HG03520 (cell line): ENCODE measurements at regions not wholly inside any gene's neighbourhood (a gene's known extent, or its start where the extent isn't known, plus 50 kb on each side); places are given as distances from the start of the nearest gene placed in this dataset.
"Not testable (repeated sequence)": the region's sequence is repeated elsewhere in the genome, so short reads cannot be mapped to it uniquely, and the experiment has no call there.

ENCODE experiments used
- ATAC-seq: cut with Tn5 transposase; IDR thresholded peaks from one replicate; pipeline ENCODE4 v1.9.1; 2021; ENCODE audit warnings: mild to moderate bottlenecking, moderate library complexity; ENCODE audit not compliant: unreplicated experiment

DNA sequence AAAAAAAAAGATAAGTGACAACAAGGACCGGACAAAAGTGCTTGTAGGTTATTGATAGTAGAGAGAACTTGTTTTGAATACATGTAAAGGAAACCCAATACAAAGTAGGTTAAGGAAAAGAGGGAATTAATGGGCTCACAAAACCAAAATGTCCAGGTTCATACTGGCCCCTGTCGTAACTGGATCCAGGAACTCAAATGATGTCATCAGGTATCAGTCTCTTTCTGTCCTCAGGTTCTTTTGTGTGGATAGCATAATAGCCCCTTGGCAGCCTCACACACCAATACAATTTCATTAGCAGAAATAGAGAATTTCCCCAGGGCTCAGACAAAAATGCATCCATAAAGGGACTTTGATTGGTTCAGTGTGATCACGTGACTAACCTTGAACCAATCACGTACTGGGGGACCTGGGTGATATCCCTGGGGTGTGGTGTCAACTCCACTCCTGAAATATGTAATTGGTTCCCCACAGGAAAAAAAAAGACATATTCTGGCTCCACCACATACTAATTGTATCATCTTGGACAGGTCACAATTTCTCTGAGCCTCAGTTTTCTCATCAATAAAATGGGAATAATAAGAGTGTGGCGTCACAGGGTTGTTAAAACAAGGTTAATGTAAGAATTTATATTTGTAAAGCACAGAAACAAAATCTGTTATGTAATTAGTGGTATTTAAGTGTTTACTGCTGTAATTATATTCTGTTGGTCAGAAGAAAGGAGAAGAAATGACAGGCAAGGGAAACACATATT, 174.8 kb downstream of the PDGFRA start:
- ATAC-seq: no peak

DNA sequence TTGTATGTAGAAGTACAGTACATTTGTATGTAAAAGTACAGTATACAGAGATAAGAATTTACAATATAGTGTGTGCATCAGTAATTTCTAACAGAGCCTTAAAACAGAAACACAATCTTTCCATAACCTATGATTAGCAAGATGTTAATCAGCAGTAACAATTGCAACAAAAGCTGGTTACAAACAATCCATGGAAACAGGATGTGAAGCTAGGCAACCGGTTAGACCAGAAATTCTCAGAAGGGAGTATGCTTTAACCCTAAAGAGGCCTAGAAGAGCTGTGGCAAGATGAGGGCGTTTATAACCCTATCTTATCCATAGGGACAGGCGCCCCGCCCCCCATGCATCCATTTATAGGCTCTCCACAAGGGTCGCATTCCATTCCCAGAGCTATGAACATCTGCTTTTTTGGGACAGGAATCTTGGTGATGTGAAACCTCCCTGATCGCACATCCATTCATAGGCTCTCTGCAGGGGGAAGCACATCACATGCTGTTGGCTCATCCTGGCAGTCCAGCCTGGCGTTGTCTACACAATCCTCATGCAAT, 180.3 kb downstream of the PDGFRA start:
- ATAC-seq: not testable (repeated sequence)

DNA sequence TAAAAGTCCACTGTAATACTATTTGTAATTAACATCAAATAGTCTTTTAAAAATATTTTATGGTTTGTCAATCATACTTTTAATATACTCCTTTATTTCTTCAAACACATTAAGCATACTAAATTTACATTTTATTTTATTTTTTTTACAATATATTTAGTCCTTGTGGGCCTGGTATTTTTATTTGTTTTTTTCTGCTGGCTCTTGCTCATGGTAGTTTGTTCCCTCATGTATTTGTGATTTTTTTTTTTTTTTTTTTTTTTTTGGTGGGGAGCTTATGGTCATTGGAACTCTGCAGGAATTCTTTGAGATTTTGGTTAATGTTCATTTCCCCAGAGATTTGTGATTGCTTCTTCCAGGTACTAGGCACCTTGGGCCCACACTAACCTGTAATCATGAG, 185.5 kb downstream of the PDGFRA start:
- ATAC-seq: no peak

DNA sequence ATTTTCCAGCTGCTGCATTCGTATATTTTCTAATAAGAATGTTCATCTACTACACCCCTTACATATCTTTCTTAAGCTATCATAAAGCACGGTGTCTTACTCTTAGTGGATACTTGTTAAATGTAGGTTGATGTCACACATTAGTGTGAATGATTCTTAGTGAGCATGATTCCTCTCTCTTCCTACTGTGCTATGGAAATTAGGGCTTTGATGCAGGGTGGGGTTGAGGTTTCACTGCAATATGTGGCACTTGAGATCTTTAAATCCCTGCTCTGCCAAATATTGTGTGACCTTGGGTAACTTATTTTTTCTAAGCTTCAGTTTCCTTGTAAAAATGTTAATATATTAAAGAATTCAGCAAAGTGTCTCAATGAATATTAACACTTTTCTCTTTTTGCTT, 188.4 kb downstream of the PDGFRA start:
- no peak for ATAC-seq

DNA sequence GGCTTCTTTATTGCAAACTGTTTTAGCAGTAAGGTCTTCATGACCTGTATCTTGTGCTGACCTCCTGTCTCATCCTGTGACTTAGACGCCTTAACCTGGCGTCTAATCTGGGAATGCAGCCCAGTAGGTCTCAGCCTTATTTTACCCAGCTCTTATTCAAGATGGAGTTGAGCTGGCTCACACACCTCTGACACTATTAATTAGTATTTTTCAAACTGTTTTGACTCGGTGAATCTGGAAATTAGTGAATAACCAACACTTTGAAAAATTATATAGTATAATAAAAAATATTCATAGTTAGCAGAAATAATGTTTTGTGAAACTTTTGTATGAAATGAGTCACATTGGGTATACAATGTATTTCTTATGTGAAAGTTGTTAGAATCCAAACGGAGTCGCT, 189.4 kb downstream of the PDGFRA start:
- no peak for ATAC-seq

DNA sequence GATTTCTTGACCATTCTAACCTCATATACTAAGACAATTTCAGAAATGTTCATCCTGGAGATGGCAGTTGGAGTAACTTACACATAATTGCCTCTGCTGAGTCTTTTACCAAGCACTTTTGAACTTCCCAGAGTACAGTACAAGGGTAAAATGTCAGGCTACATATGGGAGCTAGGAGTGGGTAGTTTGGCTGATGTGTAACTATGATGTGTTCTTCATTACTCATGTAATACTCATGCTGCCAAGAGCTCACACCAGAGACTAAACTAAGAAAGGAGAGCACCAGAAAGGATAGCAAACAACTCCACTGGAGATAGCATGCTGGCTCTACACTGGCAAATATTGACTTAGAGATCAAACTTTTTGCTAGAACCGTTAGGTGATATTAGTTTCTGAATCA, 194.0 kb downstream of the PDGFRA start:
- ATAC-seq: no peak

DNA sequence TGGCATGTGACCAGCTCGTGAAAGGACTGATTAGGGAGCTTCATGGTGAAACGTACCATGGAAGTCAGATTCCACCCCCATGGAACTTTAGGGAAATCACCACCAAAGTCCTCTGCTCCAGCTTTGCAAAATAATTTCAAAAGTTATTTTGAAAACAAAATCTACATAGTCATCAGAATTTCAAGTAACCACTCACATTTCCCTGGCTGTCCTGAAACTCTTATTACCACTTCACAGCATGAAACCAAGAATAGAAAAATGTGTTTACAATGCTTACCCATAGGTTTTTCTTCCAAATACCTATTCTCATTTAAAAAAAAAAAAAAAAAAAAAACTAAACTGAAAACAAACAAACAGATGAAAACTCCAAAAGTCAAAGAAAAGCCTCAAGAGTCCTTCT, 198.7 kb downstream of the PDGFRA start:
- no peak for ATAC-seq

DNA sequence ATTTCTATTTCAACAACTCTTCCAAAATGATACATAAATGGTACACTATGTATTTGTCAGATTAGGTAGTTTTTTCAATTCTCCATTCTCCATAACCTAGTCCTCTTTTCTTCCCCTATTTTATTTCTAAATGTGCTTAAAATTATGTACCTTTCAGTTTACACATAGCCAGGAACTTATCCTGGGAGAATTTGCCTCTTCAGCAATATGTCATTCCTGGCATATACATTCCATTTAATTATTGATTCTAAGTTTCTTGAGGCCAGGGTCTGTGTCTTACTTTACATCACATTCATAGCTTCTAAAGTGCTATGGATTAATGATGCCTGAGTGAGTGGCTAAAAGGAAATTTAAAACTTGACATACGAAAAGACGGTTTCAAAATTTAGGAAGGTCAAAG, 199.8 kb downstream of the PDGFRA start:
- ATAC-seq: no peak

DNA sequence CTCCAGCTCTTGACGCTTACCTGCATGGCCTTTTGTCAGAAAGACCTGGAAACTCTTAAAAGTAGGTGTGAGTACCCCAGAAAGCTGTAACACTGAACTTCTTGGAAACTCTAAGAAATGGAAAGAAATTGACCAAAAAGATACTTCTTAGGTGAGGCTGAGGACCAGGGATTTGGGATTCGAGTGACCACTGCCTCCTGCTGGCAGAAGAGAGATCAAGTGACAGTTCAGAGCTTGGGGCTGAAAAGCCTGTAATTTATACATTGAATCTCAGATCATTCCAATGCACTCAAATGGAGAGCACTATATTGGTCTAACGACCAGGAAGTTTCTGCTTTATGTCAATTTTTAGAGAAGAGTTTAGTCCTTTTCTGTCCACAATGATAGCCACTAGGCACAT, 204.6 kb downstream of the PDGFRA start:
- no peak for ATAC-seq

DNA sequence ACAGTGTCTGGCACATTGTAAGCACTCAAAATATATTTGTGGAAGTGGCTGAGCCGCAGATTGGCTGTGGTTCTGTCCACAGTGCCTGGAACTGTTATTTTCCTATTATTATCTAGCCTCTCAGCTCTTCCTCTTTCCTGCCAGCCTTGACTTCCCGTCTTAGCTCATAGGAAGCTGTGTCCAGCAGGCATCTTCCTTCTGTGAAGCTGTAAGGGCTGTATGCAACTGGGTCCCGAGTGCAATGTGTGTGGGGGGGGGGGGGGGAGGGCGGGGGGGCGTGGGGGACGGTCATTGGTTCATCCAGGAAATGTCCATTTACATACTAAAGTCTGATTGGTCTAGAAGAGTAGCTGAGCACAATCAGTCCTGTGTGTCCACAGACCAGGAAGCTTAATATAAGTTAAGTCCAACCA, 210.7 kb downstream of the PDGFRA start:
- ATAC-seq: no peak

DNA sequence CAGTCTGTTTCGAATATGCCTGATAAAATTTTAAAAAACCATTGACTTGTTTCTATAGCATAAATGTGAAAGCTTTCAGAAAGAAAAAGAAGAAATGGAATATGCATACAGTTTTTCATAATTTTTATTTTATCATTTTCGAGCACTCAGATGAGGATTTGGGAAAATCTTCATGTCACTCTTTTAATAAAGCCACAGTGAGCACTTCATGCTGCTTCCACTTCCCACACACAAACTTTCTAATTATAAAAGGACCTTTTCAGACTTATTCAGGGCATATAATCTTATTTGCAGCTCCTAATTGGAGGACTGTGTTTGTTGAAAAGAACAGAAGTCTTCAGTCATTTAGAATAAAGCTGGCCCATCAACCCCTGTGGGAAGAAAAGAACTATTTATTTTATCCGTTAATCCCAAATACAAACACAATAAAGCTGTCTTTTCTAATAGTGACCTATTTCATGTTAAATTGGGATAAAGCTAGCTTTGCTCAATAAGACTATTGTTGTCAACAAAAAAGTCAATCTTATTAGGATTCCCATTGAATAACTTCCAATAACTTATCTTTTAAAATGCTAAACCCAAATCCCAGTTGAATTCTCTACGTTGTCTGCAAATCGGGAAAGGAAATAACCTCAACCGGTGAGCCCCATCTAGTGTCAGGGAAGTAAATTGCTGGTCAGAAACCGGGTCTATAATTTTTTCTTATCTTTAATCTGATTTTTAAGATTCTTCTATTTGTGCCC, 211.5 kb downstream of the PDGFRA start:
- ATAC-seq: no peak

DNA sequence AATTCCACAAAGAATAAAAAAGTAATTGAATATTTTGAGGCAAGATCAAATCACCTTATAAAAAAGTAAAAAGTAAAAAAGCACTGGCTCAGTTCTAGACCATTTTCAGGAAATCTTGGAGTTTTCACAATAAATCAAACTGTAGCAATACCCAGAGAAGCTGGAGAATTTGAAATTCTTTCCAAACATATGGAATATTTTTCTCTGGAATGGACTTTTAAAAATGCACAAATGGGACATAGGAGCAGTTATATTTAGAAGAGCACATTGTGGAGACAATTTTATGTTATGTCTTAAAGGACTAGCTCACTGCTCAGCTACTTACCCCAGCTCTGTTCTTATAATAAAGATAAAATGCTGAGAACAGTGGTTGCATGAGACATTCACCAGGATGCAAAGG, 211.9 kb upstream of the KIT start:
- ATAC-seq: no peak

DNA sequence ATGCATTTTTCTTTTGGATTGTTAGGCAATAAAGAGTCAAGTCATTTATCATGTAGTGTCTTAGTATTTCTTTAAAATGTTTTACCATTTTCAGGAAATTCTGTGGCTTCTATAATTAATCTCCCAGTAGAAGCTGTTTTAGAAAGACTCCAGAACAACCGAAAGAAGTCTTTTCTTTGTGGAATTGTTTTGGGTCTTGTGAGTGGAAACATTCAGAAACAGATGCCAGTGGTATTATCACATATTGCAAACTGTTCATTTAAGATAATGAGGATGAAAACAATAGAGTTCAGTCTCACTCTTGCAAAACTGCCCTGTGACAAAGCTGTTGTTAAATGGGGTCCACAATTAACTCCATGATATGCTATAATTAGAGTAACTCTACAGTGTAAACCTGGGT, 211.2 kb upstream of the KIT start:
- no peak for ATAC-seq

DNA sequence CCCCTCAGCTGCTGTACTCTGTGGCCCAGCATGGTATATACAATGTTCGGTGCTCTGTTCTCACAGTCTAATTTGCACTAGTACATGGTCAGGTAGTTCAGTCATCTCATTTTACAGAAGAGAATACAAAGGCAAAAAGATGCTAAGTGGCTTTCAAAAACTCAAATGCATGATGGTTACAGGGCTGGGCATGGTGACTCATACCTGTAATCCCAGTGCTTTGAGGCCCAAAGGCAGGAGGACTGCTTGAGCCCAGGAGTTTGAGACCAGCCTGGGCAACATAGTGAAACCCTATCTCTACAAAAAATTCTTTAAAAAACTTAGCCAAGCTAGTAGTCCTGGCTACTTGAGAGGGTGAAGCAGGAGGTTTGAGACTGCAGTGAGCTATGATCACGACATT, 210.5 kb upstream of the KIT start:
- no peak for ATAC-seq

DNA sequence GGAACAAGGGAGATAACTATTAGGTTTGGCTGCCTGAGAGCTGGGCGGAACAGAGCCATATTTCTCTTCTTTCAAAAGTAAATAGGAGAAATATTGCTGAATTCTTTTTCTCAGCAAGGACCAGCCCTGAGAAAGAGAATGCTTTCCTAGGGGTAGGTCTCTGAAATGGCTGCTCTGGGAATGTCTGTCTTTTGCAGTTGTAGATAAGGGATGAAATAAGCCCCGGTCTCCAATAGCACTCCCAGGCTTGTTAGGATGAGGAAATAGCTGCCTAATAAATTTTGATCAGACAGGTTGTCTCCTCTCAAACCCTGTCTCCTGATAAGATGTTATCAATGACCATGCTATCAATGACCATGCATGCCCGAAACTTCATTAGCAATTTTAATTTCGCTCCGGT, 207.8 kb upstream of the KIT start:
- no peak for ATAC-seq

DNA sequence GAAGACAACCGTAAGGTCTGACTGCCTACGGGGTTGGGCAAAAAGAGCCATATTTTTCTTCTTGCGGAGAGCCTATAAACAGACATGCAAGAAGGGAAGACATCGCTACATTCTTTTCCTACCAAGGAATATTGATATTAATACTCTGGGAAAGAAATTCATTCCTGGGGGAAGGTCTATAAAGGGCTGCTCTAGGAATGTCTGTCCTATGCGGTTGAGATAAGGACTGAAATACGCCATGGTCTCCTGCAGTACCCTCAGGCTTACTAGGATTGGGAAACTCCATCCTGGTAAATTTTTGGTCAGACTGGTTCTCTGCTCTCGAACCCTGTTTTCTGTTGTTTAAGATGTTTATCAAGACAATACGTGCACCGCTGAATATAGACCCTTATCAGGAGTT, 190.8 kb upstream of the KIT start:
- not testable (repeated sequence) for ATAC-seq

DNA sequence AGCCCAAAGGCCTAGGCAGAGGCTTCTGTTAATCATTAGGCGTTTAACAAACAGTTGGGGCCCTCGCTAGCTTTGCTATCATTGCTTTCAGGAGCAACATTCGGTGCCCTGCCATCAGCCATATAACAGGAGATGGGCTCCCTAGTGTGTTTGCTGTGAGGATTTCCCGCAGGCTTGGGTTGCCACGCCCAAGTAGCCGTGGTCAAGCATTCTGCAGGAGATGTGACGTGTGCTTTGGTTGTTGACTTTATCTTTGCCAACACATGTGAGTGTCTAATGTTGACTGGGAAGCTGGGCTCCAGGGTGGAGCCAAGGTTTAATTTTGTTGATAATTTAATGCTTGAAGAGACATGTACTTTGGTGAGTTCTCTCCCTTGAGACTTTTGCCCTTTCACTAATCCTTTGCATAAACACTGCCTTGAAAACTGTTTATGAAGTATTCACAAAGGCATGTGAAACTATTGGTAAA, 184.6 kb upstream of the KIT start:
- ATAC-seq: no peak

DNA sequence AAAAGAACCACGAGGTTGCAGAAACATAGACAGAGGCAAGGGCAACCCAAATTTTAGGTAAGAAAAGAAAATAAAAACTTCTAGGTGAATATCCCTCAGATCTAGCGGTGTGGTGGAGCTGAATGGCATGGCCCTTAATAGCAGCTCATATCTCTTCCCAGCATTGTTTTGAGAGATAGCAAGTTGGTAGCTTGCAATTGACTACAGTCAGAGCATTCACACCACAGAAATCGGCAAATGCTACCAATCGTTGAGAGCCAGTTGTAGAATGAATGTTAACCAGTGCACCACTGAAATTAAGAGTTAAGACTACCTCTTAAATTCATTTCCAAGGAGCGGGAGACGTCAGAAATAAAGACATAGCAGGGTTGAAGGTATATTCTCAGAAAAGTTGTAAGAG, 184.0 kb upstream of the KIT start:
- no peak for ATAC-seq

DNA sequence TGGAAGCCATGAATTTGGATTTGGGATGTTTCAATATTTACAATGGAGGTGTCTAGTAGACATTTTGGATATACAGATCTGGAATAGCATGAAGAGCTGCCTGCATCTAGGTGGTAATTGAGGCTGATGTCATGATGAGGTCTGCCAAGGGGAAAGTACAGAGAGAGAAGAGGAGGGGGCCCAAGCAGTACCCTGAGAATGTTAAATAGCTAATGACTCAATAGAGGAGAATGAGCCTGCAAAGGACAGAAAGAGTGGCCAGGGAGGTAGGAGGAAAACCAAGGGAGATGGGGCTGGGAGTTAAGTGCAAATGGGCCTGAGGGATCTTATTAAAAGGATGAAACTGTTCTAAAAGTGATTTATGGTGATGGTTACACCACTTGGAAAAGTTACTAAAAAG, 182.2 kb upstream of the KIT start:
- no peak for ATAC-seq

DNA sequence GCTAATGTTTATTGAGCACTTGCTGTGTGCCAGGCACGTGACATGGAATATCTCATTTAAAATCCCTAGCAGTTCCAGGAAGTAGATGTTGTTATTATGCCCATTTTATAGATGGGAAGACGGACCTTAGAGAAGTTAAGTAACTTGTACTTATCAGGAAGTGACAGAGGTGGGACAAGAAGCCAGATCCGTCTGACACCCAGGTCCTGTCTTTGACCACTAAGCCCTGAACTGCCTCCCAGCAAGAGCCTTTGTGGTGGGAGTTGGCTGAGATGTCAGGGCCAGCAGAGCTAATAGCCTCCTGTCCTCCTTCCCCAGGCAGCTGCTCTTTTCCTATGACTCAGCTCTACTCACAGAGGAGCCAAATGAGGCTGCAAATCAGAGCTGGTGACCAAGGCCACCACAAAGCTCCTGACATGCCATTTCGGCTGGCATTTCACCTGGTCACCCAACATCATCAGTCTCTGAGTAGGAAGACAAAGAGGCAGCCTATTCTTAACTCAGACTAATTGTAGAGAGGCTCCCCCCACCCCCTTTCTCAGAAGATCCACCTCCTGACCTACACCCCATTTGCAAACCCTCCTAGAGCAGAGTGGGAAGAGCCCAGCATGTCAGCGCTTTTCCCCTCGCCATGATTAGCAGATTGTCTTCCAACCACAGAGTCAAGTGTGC, 175.1 kb upstream of the KIT start:
- ATAC-seq: no peak

DNA sequence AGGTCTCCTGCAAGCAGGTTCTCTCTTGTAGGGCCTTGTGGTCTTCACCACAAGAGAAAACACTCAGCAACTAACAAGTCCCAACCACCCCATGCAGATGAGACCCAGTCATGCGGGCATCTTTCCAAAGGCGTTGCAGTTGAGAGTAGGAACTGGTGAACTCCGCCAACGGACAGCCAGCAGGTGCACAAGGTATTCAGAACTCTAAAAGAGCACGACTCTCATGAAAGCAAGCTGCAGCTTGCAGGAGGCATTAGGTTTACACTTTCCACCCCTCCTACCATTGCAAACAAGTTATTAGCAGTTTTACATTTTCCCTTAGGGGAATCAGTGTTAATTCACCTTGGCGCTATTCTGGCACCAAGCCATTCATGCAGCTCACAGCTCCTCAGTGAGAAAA, 173.4 kb upstream of the KIT start:
- ATAC-seq: no peak

DNA sequence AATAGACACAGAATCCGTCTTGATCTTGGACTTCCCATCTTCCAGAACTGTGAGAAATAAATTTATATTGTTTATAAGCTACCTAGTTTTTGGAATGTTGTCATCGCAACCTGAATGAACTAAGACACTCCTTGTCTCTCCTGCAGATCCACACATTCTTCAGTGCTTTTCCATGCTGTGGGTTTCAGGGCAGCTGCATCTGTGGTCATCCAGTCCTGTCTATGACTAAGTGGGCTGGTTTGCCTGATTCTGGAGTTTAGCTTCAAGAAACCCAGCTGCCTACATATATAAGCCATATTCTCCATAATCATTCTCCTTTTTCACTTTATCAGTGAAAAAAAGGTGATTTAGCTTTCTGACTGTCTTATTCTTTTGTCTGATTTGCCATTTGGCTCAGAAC, 170.3 kb upstream of the KIT start:
- ATAC-seq: no peak
